Prostate gland (tissue), 2 donors: ENCODE measurements at regions not wholly inside any gene's neighbourhood (a gene's known extent, or its start where the extent isn't known, plus 50 kb on each side); places are given as distances from the start of the nearest gene placed in this dataset.

Experiments used
- DNase-seq: peaks from one replicate; pipeline ENCODE4 v3.0.0-alpha.2; 2019; ENCODE audit warnings: low spot score
- H3K27ac ChIP-seq, 2 donors: fragments of 200-600 bp; sonication (generic); 2 replicates each; pipeline ENCODE4 v1.5.1; 2017 to 2019
- H3K27me3 ChIP-seq: fragments of 200-600 bp; sonication (generic); replicated peaks from 2 replicates; pipeline ENCODE4 v1.5.1; 2019; ENCODE audit not compliant: insufficient read depth
- H3K36me3 ChIP-seq, 2 donors: fragments of 200-600 bp; sonication (generic); 1 replicate in 1 of 2; 2 replicates in 1 of 2; pipeline versions ENCODE4 v1.5.1 to v1.8.1; 2017 to 2019
- H3K4me1 ChIP-seq: fragments of 200-600 bp; sonication (generic); replicated peaks from 2 replicates; pipeline ENCODE4 v1.5.1; 2019
- H3K4me3 ChIP-seq, 2 donors: fragments of 200-600 bp; sonication (generic); 2 replicates each; pipeline ENCODE4 v1.5.1; 2017 to 2019
- H3K9me3 ChIP-seq: fragments of 200-600 bp; sonication (generic); 2 replicates; pipeline ENCODE4 v1.5.1; 2017
- CTCF ChIP-seq, 4 experiments: fragments of 200-600 bp in 2 of 4; fragments of 450-650 bp in 2 of 4; sonication (generic) in 2 of 4; IDR thresholded peaks; 1 replicate in 3 of 4; 2 replicates in 1 of 4; pipeline ENCODE4 v1.5.1; 2016 to 2019; ENCODE audit warnings: antibody characterized with exemption in 4 of 4, mild to moderate bottlenecking in 2 of 4, moderate library complexity in 2 of 4
- POLR2A ChIP-seq: fragments of 450-650 bp; IDR thresholded peaks from one replicate; pipeline ENCODE4 v1.6.1; 2016; ENCODE audit warnings: antibody characterized with exemption, mild to moderate bottlenecking
- POLR2AphosphoS5 ChIP-seq: sonication (generic); formaldehyde crosslinking; IDR thresholded peaks from one replicate; pipeline ENCODE4 v1.6.1; 2017; ENCODE audit warnings: antibody characterized with exemption
- WGBS: methylation state at CpG from one replicate; pipeline ENCODE4 v1.1.5; 2018; 5-methylcytosine and 5-hydroxymethylcytosine counted together
- intact Hi-C: fragments of 100-400 bp; cut with DNase I; formaldehyde crosslinking; loops from one replicate; pipeline ENCODE4 v1.14.2; 2022

GRCh38 chr9:118003240-118003639, 299.0 kb downstream of the TLR4 start:
- WGBS = 49% methylated on average over 3 of the region's 3 CpGs
- Histone ChIP-seq H3K27ac (no peak overlapping the region), H3K4me3 (no peak overlapping the region), H3K36me3 (no peaks in the 10 kb centered on the region), H3K4me1 (no peaks in the 10 kb centered on the region), H3K9me3 (no peaks in the 10 kb centered on the region), H3K27me3 (no peaks in the 10 kb centered on the region)
- TF ChIP-seq POLR2AphosphoS5 (no peak), POLR2A (no peak), CTCF (IDR thresholded peaks at IDR 0.05) (no peak)
- no peak for DNase-seq
- intact Hi-C loops = no loop called here

- 78% methylated on average over 4 of the region's 4 CpGs for WGBS
- no peak for TF ChIP-seq CTCF (IDR thresholded peaks at IDR 0.05)
- TF ChIP-seq POLR2A = no peak
- H3K27me3 ChIP-seq = no peaks in the 10 kb centered on the region
- H3K4me3 ChIP-seq = no peak overlapping the region
- no peaks in the 10 kb centered on the region for H3K4me1 ChIP-seq
- intact Hi-C loops = no loop called here
- no peak overlapping the region for H3K27ac ChIP-seq
- H3K9me3 ChIP-seq = no peaks in the 10 kb centered on the region
- no peak for DNase-seq
- no peaks in the 10 kb centered on the region for H3K36me3 ChIP-seq
Measured at GRCh38 chr9:118008246-118008645, 304.0 kb downstream of the TLR4 start.

GRCh38 chr9:118009614-118010013, 305.4 kb downstream of the TLR4 start:
- Histone ChIP-seq H3K27me3 (no peaks in the 10 kb centered on the region), H3K4me3 (no peak overlapping the region), H3K9me3 (no peaks in the 10 kb centered on the region), H3K27ac (no peak overlapping the region), H3K36me3 (no peaks in the 10 kb centered on the region), H3K4me1 (no peaks in the 10 kb centered on the region)
- TF ChIP-seq CTCF (IDR thresholded peaks at IDR 0.05) = no peak
- TF ChIP-seq POLR2A = no peak
- no peak for TF ChIP-seq POLR2AphosphoS5
- intact Hi-C loops = no loop called here
- no peak for DNase-seq

GRCh38 chr9:118017607-118018122, 313.5 kb downstream of the TLR4 start:
- intact Hi-C loops = no loop called here
- no peak for DNase-seq
- Histone ChIP-seq H3K27ac (no peak overlapping the region), H3K36me3 (no peaks in the 10 kb centered on the region), H3K4me3 (no peak overlapping the region), H3K27me3 (no peaks in the 10 kb centered on the region), H3K4me1 (no peaks in the 10 kb centered on the region), H3K9me3 (no peaks in the 10 kb centered on the region)
- TF ChIP-seq POLR2AphosphoS5 = no peak
- TF ChIP-seq CTCF (IDR thresholded peaks at IDR 0.05) = no peak
- no peak for TF ChIP-seq POLR2A
- WGBS = 81% methylated on average over 2 of the region's 2 CpGs

- WGBS = 32% methylated on average over 2 of the region's 2 CpGs
- Histone ChIP-seq H3K27me3 (no peaks in the 10 kb centered on the region), H3K36me3 (no peaks in the 10 kb centered on the region), H3K9me3 (no peaks in the 10 kb centered on the region), H3K4me3 (no peak overlapping the region), H3K4me1 (no peaks in the 10 kb centered on the region), H3K27ac (no peak overlapping the region)
- TF ChIP-seq POLR2A = no peak
- no peak for TF ChIP-seq POLR2AphosphoS5
- DNase-seq = no peak
- intact Hi-C loops = no loop called here
Measured at GRCh38 chr9:118023644-118024043, 319.4 kb downstream of the TLR4 start.
